Karpas-422 (cell line): ENCODE measurements at regions not wholly inside any gene's neighbourhood (a gene's known extent, or its start where the extent isn't known, plus 50 kb on each side); places are given as distances from the start of the nearest gene placed in this dataset.
"Not testable (repeated sequence)": the region's sequence is repeated elsewhere in the genome, so short reads cannot be mapped to it uniquely, and the experiment has no call there.

Source experiments
- DNase-seq: peaks from one replicate; pipeline ENCODE4 v3.0.0-alpha.2; 2015
- H2AFZ ChIP-seq: fragments of 200-600 bp; sonication (generic); 2 replicates; pipeline ENCODE4 v1.6.1; 2014; ENCODE audit warnings: antibody characterized with exemption, low read length, mixed read lengths
- H3K27ac ChIP-seq: fragments of 200-600 bp; sonication (generic); 2 replicates; pipeline ENCODE4 v1.5.1; 2014; ENCODE audit warnings: mild to moderate bottlenecking, low read length, moderate library complexity
- H3K27me3 ChIP-seq: fragments of 200-600 bp; sonication (generic); 2 replicates; pipeline ENCODE4 v1.6.1; 2014; ENCODE audit warnings: low read length, mixed read lengths
- H3K36me3 ChIP-seq: fragments of 200-600 bp; sonication (generic); 2 replicates; pipeline ENCODE4 v1.6.1; 2014; ENCODE audit warnings: low read length, mixed read lengths; ENCODE audit not compliant: insufficient read depth
- H3K4me1 ChIP-seq: fragments of 200-600 bp; sonication (generic); 2 replicates; pipeline ENCODE4 v1.6.1; 2014; ENCODE audit warnings: mild to moderate bottlenecking, low read length, mixed read lengths
- H3K4me2 ChIP-seq: fragments of 200-600 bp; sonication (generic); 2 replicates; pipeline ENCODE4 v1.6.1; 2014; ENCODE audit warnings: low read length, low read depth, mild to moderate bottlenecking; ENCODE audit not compliant: poor library complexity, severe bottlenecking
- H3K4me3 ChIP-seq: fragments of 200-600 bp; sonication (generic); 2 replicates; pipeline ENCODE4 v1.5.1; 2014; ENCODE audit warnings: mild to moderate bottlenecking, antibody characterized with exemption, low read length, mixed read lengths
- H3K79me2 ChIP-seq: fragments of 200-600 bp; sonication (generic); 2 replicates; pipeline ENCODE4 v1.6.1; 2014; ENCODE audit warnings: mild to moderate bottlenecking, low read length, mixed read lengths
- H3K9ac ChIP-seq: fragments of 200-600 bp; sonication (generic); 2 replicates; pipeline ENCODE4 v1.6.0; 2014; ENCODE audit warnings: low read length
- H3K9me2 ChIP-seq: fragments of 200-600 bp; sonication (generic), shearing (Covaris generic); replicated peaks from 2 replicates; pipeline ENCODE4 v1.6.0; 2014; ENCODE audit warnings: mild to moderate bottlenecking, low read length, moderate library complexity; ENCODE audit not compliant: insufficient read depth
- H3K9me3 ChIP-seq: fragments of 300-700, 200-600 bp; sonication (generic); 2 replicates; pipeline ENCODE4 v1.6.1; 2014; ENCODE audit warnings: low read length, mixed read lengths
- H4K20me1 ChIP-seq: fragments of 200-600 bp; sonication (generic); 2 replicates; pipeline ENCODE4 v1.6.1; 2014; ENCODE audit warnings: mild to moderate bottlenecking, antibody characterized with exemption, low read length, low read depth; ENCODE audit not compliant: insufficient read depth

DNA sequence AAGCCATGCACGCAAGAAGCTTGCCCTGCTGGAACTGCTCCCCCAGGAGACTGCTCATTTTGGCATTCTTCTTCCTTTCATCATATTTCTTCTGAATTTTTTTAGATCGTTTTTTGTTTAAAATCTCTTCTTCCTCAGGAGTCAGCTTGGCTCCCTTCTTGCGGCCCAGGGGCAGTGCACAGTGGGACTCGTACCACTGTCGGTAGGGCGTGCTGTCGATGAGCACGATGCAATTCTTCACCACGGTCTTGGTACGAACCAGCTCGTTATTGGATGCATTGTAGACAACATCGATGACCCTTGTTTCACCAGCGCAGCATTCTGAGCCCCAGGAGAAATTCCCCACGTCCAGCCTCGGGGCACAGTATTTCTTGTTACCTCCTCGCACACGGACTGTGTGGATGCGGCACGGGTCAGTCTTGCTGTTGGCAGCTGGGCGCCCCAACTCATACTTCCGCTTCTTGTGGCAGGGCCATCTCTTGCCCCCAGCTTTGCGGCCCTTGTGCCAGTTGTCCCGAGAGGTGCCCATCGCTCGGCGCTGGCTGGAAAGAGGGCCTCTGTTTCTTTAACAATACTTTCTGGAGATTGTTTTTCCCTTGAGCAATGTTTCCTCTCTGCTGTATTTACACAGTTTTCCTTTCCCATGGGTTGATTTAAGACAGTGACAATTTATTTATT is 452.4 kb downstream of the TMEM121 start:
- DNase-seq, result no peak
- no peaks in the 10 kb centered on the region for H3K9me3 ChIP-seq
- no peak overlapping the region for H2AFZ ChIP-seq
- H3K79me2 ChIP-seq, result no peaks in the 10 kb centered on the region
- no peak overlapping the region for H3K9ac ChIP-seq
- no peak overlapping the region for H3K27ac ChIP-seq
- no peaks in the 10 kb centered on the region for H3K36me3 ChIP-seq
- H3K4me2 ChIP-seq, result no peak overlapping the region
- no peaks in the 10 kb centered on the region for H3K27me3 ChIP-seq
- H3K4me1 ChIP-seq, result no peaks in the 10 kb centered on the region
- H4K20me1 ChIP-seq, result no peaks in the 10 kb centered on the region
- H3K9me2 ChIP-seq, result no peaks in the 10 kb centered on the region
- no peak overlapping the region for H3K4me3 ChIP-seq

GRCh38 chr14:105979446-105979845 is 453.1 kb downstream of the TMEM121 start:
- H3K9me2 ChIP-seq, result no peaks in the 10 kb centered on the region
- DNase-seq, result no peak
- no peaks in the 10 kb centered on the region for H3K27me3 ChIP-seq

DNA sequence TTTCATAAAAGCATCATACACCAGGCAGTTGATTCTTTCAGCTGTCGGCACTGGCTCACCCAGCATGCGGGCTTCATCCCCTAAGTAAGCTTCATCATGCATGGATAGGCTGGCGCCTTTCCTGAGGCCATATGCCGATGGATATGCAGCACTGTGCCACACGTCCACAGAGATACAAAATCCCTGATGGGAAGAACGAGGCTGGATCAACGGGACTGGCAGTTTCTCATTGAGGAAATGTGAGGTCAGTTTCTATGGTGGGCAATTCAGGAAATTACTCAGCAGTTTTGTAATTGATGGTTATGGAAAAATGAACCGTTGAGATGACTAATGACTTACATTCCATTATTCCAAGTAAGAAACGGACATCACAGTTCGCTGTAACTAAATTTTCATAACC is 453.8 kb downstream of the TMEM121 start:
- no peak overlapping the region for H3K27ac ChIP-seq
- no peak overlapping the region for H3K9ac ChIP-seq
- no peaks in the 10 kb centered on the region for H3K27me3 ChIP-seq
- H4K20me1 ChIP-seq, result no peaks in the 10 kb centered on the region
- H3K9me2 ChIP-seq, result no peaks in the 10 kb centered on the region
- DNase-seq, result no peak
- no peaks in the 10 kb centered on the region for H3K36me3 ChIP-seq
- no peak overlapping the region for H3K4me3 ChIP-seq
- H2AFZ ChIP-seq, result no peak overlapping the region
- H3K4me2 ChIP-seq, result no peak overlapping the region
- H3K79me2 ChIP-seq, result no peaks in the 10 kb centered on the region
- no peaks in the 10 kb centered on the region for H3K9me3 ChIP-seq
- no peaks in the 10 kb centered on the region for H3K4me1 ChIP-seq

More at GRCh38 chr14:105979446-105979845, 453.1 kb downstream of the TMEM121 start:
- no peak overlapping the region for H3K9ac ChIP-seq
- H3K36me3 ChIP-seq, result no peaks in the 10 kb centered on the region
- H3K4me3 ChIP-seq, result no peak overlapping the region
- no peaks in the 10 kb centered on the region for H3K79me2 ChIP-seq
- H3K27ac ChIP-seq, result no peak overlapping the region
- no peak overlapping the region for H3K4me2 ChIP-seq
- H4K20me1 ChIP-seq, result no peaks in the 10 kb centered on the region
- no peaks in the 10 kb centered on the region for H3K9me3 ChIP-seq
- H3K4me1 ChIP-seq, result no peaks in the 10 kb centered on the region
- no peak overlapping the region for H2AFZ ChIP-seq

GRCh38 chr14:105981517-105982302 is 455.3 kb downstream of the TMEM121 start:
- not testable (repeated sequence) for H3K79me2 ChIP-seq, H3K36me3 ChIP-seq, H3K27me3 ChIP-seq, DNase-seq, H3K4me2 ChIP-seq, H2AFZ ChIP-seq, H3K9me2 ChIP-seq, H3K27ac ChIP-seq, H3K9ac ChIP-seq, H3K4me3 ChIP-seq, H3K4me1 ChIP-seq, H4K20me1 ChIP-seq, H3K9me3 ChIP-seq

GRCh38 chr14:105982664-105983063 is 456.3 kb downstream of the TMEM121 start:
- no peak overlapping the region for H3K4me3 ChIP-seq
- no peaks in the 10 kb centered on the region for H3K79me2 ChIP-seq
- H3K4me1 ChIP-seq, result no peaks in the 10 kb centered on the region
- no peaks in the 10 kb centered on the region for H3K9me3 ChIP-seq
- no peaks in the 10 kb centered on the region for H3K36me3 ChIP-seq
- H4K20me1 ChIP-seq, result no peaks in the 10 kb centered on the region
- no peak overlapping the region for H3K4me2 ChIP-seq
- H3K9me2 ChIP-seq, result no peaks in the 10 kb centered on the region
- no peak overlapping the region for H3K27ac ChIP-seq
- no peak overlapping the region for H3K9ac ChIP-seq
- DNase-seq, result no peak
- no peaks in the 10 kb centered on the region for H3K27me3 ChIP-seq
- H2AFZ ChIP-seq, result no peak overlapping the region

GRCh38 chr14:105986894-105987284 is 460.5 kb downstream of the TMEM121 start:
- no peaks in the 10 kb centered on the region for H3K9me2 ChIP-seq
- no peak overlapping the region for H3K4me2 ChIP-seq
- H3K27ac ChIP-seq, result no peak overlapping the region
- H3K4me3 ChIP-seq, result no peak overlapping the region
- no peak for DNase-seq
- H3K27me3 ChIP-seq, result no peaks in the 10 kb centered on the region
- H3K4me1 ChIP-seq, result no peaks in the 10 kb centered on the region
- H3K9me3 ChIP-seq, result no peaks in the 10 kb centered on the region
- H3K36me3 ChIP-seq, result no peaks in the 10 kb centered on the region
- no peaks in the 10 kb centered on the region for H4K20me1 ChIP-seq
- no peak overlapping the region for H3K9ac ChIP-seq
- H2AFZ ChIP-seq, result no peak overlapping the region
- no peaks in the 10 kb centered on the region for H3K79me2 ChIP-seq

GRCh38 chr14:105987563-105987962 is 461.2 kb downstream of the TMEM121 start:
- H3K4me1 ChIP-seq, result no peaks in the 10 kb centered on the region
- no peaks in the 10 kb centered on the region for H3K9me2 ChIP-seq

DNA sequence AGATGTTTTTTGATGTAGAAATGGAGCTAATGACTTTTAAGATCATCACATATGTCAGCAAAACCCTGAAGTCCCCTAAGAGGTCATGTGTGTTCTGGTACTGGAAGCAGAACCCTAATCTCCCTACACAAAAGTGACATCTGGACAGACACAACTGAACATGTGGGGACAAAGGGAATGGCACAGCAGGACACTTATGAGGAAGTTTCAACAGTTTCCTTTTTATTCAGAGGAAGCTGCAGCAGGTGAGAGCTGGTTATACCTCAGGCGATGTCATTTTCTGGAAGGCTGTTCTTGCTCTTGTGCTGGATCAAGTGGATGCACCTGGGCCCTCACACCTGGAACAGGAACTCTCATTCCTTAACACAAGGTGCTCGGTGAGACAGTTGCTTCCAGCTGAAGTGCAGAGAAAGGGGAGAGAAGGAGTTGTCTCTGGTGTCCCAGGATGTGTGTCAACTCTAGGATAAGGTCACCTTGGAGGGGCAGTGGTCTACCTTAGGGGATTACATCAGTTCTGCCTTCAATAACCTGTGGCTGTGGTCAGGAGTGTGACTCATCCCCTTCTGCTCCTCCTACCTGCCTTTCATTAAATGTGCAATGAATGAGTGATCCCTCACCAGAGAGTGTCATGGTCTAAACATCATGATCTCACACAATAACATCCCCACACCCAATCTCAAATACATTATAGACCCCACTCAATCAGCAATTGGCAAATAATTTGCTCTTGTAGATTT is 463.4 kb downstream of the TMEM121 start:
- H3K9ac ChIP-seq, result no peak overlapping the region
- H3K9me3 ChIP-seq, result no peaks in the 10 kb centered on the region
- H3K4me1 ChIP-seq, result no peaks in the 10 kb centered on the region
- H3K27ac ChIP-seq, result no peak overlapping the region
- H2AFZ ChIP-seq, result no peak overlapping the region
- H3K4me3 ChIP-seq, result no peak overlapping the region
- DNase-seq, result no peak
- H3K9me2 ChIP-seq, result no peaks in the 10 kb centered on the region
- H3K36me3 ChIP-seq, result no peaks in the 10 kb centered on the region
- H4K20me1 ChIP-seq, result no peaks in the 10 kb centered on the region
- H3K27me3 ChIP-seq, result no peaks in the 10 kb centered on the region
- no peaks in the 10 kb centered on the region for H3K79me2 ChIP-seq
- H3K4me2 ChIP-seq, result no peak overlapping the region

More at GRCh38 chr14:105987563-105987962, 461.2 kb downstream of the TMEM121 start:
- no peak overlapping the region for H3K9ac ChIP-seq
- no peaks in the 10 kb centered on the region for H3K9me3 ChIP-seq
- no peaks in the 10 kb centered on the region for H4K20me1 ChIP-seq
- H3K27ac ChIP-seq, result no peak overlapping the region
- no peaks in the 10 kb centered on the region for H3K79me2 ChIP-seq
- no peaks in the 10 kb centered on the region for H3K27me3 ChIP-seq
- no peaks in the 10 kb centered on the region for H3K36me3 ChIP-seq
- no peak overlapping the region for H2AFZ ChIP-seq
- H3K4me2 ChIP-seq, result no peak overlapping the region
- no peak for DNase-seq
- H3K4me3 ChIP-seq, result no peak overlapping the region
